Fibroblast of lung (primary cell): ENCODE measurements at regions not wholly inside any gene's neighbourhood (a gene's known extent, or its start where the extent isn't known, plus 50 kb on each side); places are given as distances from the start of the nearest gene placed in this dataset.

Experiments used
- DNase-seq, 2 donors: peaks; one replicate each; pipeline versions ENCODE4 v3.0.0 to v3.0.0-alpha.2; 2010; ENCODE audit warnings: low read depth in 2 of 2
- H2AFZ ChIP-seq: 2 replicates; pipeline ENCODE4 v1.5.1; 2012; ENCODE audit warnings: low read length, control low read depth, inconsistent platforms
- H3K27ac ChIP-seq: 2 replicates; pipeline ENCODE4 v1.5.1; 2011; ENCODE audit warnings: low read length, control low read depth; ENCODE audit not compliant: insufficient read depth
- H3K27me3 ChIP-seq: 2 replicates; pipeline ENCODE4 v1.5.1; 2011; ENCODE audit warnings: mild to moderate bottlenecking, low read length; ENCODE audit not compliant: control insufficient read depth, insufficient read depth
- H3K36me3 ChIP-seq: 2 replicates; pipeline ENCODE4 v1.5.1; 2011; ENCODE audit warnings: low read length; ENCODE audit not compliant: control insufficient read depth, insufficient read depth
- H3K4me1 ChIP-seq: 2 replicates; pipeline ENCODE4 v1.5.1; 2011; ENCODE audit warnings: low read length; ENCODE audit not compliant: control insufficient read depth, insufficient read depth; ENCODE audit errors: extremely low read depth
- H3K4me2 ChIP-seq: 2 replicates; pipeline ENCODE4 v1.5.1; 2011; ENCODE audit warnings: low read length, control low read depth; ENCODE audit not compliant: insufficient read depth; ENCODE audit errors: extremely low read depth
- H3K4me3 ChIP-seq, 4 experiments: fragments of 200-600 bp in 1 of 4; sonication (generic) in 1 of 4; replicated peaks in 1 of 4; 2 replicates each; pipeline ENCODE4 v1.5.1; 2011 to 2016; ENCODE audit warnings: low read length in 4 of 4, low read depth in 3 of 4, mild to moderate bottlenecking in 3 of 4, control low read depth in 2 of 4, inconsistent platforms in 1 of 4, mixed read lengths in 1 of 4; ENCODE audit not compliant: insufficient read depth in 1 of 4; ENCODE audit errors: control extremely low read depth in 1 of 4
- H3K79me2 ChIP-seq: 2 replicates; pipeline ENCODE4 v1.5.1; 2012; ENCODE audit warnings: mild to moderate bottlenecking, low read length, inconsistent platforms; ENCODE audit not compliant: control insufficient read depth, insufficient read depth
- H3K9ac ChIP-seq: 2 replicates; pipeline ENCODE4 v1.5.1; 2011; ENCODE audit warnings: mild to moderate bottlenecking, low read length, control low read depth; ENCODE audit not compliant: insufficient read depth
- H3K9me3 ChIP-seq: 2 replicates; pipeline ENCODE4 v1.5.1; 2012; ENCODE audit warnings: low read depth, low read length; ENCODE audit not compliant: control insufficient read depth, insufficient read depth
- H4K20me1 ChIP-seq: 2 replicates; pipeline ENCODE4 v1.5.1; 2011; ENCODE audit warnings: low read length; ENCODE audit not compliant: control insufficient read depth, insufficient read depth; ENCODE audit errors: extremely low read depth
- EZH2 ChIP-seq: IDR thresholded peaks from 2 replicates; pipeline ENCODE4 v1.5.1; 2012; ENCODE audit warnings: low read length, control low read depth, mild to moderate bottlenecking; ENCODE audit errors: missing control alignments
- TF ChIP-seq, protein P1 (sequence below), 2 donors: IDR thresholded peaks in 1 of 2; conservative IDR thresholded peaks in 1 of 2; 1 replicate in 1 of 2; 2 replicates in 1 of 2; pipeline ENCODE4 v1.5.1; 2011 to 2012; ENCODE audit warnings: low read length in 2 of 2, control low read depth in 1 of 2, inconsistent platforms in 1 of 2, low read depth in 1 of 2, mild to moderate bottlenecking in 1 of 2

GRCh38 chr18:38009320-38009719 is 443.7 kb upstream of the CELF4 start:
- H3K27me3 ChIP-seq = no peaks in the 10 kb centered on the region
- no peaks in the 10 kb centered on the region for H3K4me1 ChIP-seq
- no peaks in the 10 kb centered on the region for H3K36me3 ChIP-seq
- no peak overlapping the region for H3K4me2 ChIP-seq
- no peak overlapping the region for H3K4me3 ChIP-seq
- DNase-seq = no peak
- no peak for TF ChIP-seq EZH2
- TF ChIP-seq, protein P1, sequence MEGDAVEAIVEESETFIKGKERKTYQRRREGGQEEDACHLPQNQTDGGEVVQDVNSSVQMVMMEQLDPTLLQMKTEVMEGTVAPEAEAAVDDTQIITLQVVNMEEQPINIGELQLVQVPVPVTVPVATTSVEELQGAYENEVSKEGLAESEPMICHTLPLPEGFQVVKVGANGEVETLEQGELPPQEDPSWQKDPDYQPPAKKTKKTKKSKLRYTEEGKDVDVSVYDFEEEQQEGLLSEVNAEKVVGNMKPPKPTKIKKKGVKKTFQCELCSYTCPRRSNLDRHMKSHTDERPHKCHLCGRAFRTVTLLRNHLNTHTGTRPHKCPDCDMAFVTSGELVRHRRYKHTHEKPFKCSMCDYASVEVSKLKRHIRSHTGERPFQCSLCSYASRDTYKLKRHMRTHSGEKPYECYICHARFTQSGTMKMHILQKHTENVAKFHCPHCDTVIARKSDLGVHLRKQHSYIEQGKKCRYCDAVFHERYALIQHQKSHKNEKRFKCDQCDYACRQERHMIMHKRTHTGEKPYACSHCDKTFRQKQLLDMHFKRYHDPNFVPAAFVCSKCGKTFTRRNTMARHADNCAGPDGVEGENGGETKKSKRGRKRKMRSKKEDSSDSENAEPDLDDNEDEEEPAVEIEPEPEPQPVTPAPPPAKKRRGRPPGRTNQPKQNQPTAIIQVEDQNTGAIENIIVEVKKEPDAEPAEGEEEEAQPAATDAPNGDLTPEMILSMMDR (conservative IDR thresholded peaks at IDR 0.05 in 1 of 2, IDR thresholded peaks at IDR 0.05 in 1 of 2; ENCODE audit: low read depth in 1 of 2, low read length in 2 of 2) = no peak
- no peaks in the 10 kb centered on the region for H4K20me1 ChIP-seq
- no peak overlapping the region for H3K27ac ChIP-seq
- no peaks in the 10 kb centered on the region for H3K9me3 ChIP-seq
- no peak overlapping the region for H3K9ac ChIP-seq
- no peak overlapping the region for H2AFZ ChIP-seq
- no peaks in the 10 kb centered on the region for H3K79me2 ChIP-seq

DNA sequence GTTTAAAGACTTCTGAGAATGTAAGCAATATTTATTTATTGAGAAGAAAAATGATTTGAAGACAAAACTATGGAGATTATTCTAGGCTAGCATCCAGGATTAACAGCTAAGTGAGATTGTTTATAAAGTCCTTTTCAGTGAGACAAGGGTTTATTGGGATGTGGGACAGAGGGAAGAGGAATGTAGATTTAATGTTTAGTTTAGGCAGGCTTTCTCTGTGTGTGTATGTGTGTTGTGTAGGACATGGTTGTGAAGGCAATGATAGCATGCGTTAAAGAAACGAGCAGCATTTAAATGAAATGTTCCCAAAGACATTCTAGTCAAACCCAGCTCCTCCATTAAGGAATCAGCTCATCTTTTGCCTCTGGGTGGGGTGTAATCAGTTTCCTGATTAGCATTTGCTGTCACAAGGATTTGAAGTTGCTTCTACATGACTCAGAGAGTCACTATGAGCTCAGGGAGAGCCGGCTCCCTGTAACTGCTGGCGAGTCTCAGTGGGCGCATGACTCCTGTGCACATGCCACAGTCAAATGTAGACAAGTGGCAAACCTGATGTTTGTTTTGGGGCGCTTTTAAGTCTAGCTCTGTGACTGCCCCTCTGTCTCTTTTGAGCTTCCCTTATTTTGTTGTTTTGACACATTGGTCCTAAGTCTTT is 442.2 kb upstream of the CELF4 start:
- TF ChIP-seq, protein P1 (conservative IDR thresholded peaks at IDR 0.05 in 1 of 2, IDR thresholded peaks at IDR 0.05 in 1 of 2; ENCODE audit: low read depth in 1 of 2, low read length in 2 of 2) = no peak
- no peak for TF ChIP-seq EZH2
- H3K27ac ChIP-seq = no peak overlapping the region
- no peak overlapping the region for H2AFZ ChIP-seq
- no peak overlapping the region for H3K9ac ChIP-seq
- H3K27me3 ChIP-seq = no peaks in the 10 kb centered on the region
- no peaks in the 10 kb centered on the region for H4K20me1 ChIP-seq
- H3K79me2 ChIP-seq = no peaks in the 10 kb centered on the region
- H3K4me2 ChIP-seq = no peak overlapping the region
- no peaks in the 10 kb centered on the region for H3K4me1 ChIP-seq
- no peaks in the 10 kb centered on the region for H3K36me3 ChIP-seq
- H3K4me3 ChIP-seq = no peak overlapping the region
- peak in 1 of 2 donors; percentile 18 for DNase-seq
- H3K9me3 ChIP-seq = no peaks in the 10 kb centered on the region

- H4K20me1 ChIP-seq = no peaks in the 10 kb centered on the region
- TF ChIP-seq, protein P1 (conservative IDR thresholded peaks at IDR 0.05 in 1 of 2, IDR thresholded peaks at IDR 0.05 in 1 of 2; ENCODE audit: low read depth in 1 of 2, low read length in 2 of 2) = no peak
- no peak for TF ChIP-seq EZH2
Observed at GRCh38 chr18:38007026-38007425, 441.4 kb upstream of the CELF4 start.

More at GRCh38 chr18:38007026-38007425, 441.4 kb upstream of the CELF4 start:
- Histone ChIP-seq H3K27ac (no peak overlapping the region), H3K79me2 (no peaks in the 10 kb centered on the region), H3K36me3 (no peaks in the 10 kb centered on the region), H3K9ac (no peak overlapping the region), H3K4me2 (no peak overlapping the region), H3K4me3 (no peak overlapping the region), H3K9me3 (no peaks in the 10 kb centered on the region), H3K4me1 (no peaks in the 10 kb centered on the region), H3K27me3 (no peaks in the 10 kb centered on the region), H2AFZ (no peak overlapping the region)
- peak in 1 of 2 donors; percentile 2 for DNase-seq
